K562 (cell line): ENCODE measurements at regions not wholly inside any gene's neighbourhood (a gene's known extent, or its start where the extent isn't known, plus 50 kb on each side); places are given as distances from the start of the nearest gene placed in this dataset.

Source experiments
- ATF6 ChIP-seq: sonication (generic); formaldehyde crosslinking; IDR thresholded peaks from 2 replicates; pipeline ENCODE4 v1.4.0; 2020; ENCODE audit warnings: mild to moderate bottlenecking, missing genetic modification reagents
- EP300 ChIP-seq: IDR thresholded peaks from 2 replicates; pipeline ENCODE4 v1.6.1; 2012; ENCODE audit warnings: low read length, improper control_type of control experiment
- HINFP ChIP-seq: fragments of 450-650 bp; conservative IDR thresholded peaks from 2 replicates; pipeline ENCODE4 v1.6.1; 2016; ENCODE audit warnings: missing genetic modification characterization, low read depth, mild to moderate bottlenecking, control low read depth, missing compliant biosample characterization
- PBX2 ChIP-seq, 2 experiments: IDR thresholded peaks in 1 of 2; conservative IDR thresholded peaks in 1 of 2; 2 replicates each; pipeline ENCODE4 v1.6.1; 2016; ENCODE audit warnings: low read depth in 2 of 2, mild to moderate bottlenecking in 1 of 2, missing compliant biosample characterization in 1 of 2, missing genetic modification characterization in 1 of 2, moderate library complexity in 1 of 2
- RERE ChIP-seq: sonication (generic); formaldehyde crosslinking; IDR thresholded peaks from 2 replicates; pipeline ENCODE4 v1.8.0; 2023; ENCODE audit warnings: missing genetic modification reagents, mild to moderate bottlenecking, borderline replicate concordance
- SP2 ChIP-seq: IDR thresholded peaks from 2 replicates; pipeline ENCODE4 v1.6.1; 2011; ENCODE audit warnings: mild to moderate bottlenecking, low read depth, low read length, moderate library complexity; ENCODE audit not compliant: poor library complexity, severe bottlenecking; ENCODE audit errors: extremely low read depth
- TEAD4 ChIP-seq, 2 experiments: sonication (generic) in 1 of 2; formaldehyde crosslinking in 1 of 2; IDR thresholded peaks; 2 replicates each; pipeline versions ENCODE4 v1.6.1 to v1.8.0; 2012 to 2022; ENCODE audit warnings: borderline replicate concordance in 1 of 2, inconsistent platforms in 1 of 2, low read length in 1 of 2, mild to moderate bottlenecking in 1 of 2, missing genetic modification reagents in 1 of 2
- ZNF518B ChIP-seq: fragments of 250-450 bp; sonication (Bioruptor Pico); IDR thresholded peaks from 2 replicates; pipeline ENCODE4 v1.5.0; 2021; ENCODE audit warnings: mild to moderate bottlenecking, moderate library complexity

- TF ChIP-seq RERE (CRISPR knock-in tag), result no peak
- TF ChIP-seq PBX2 (CRISPR knock-in tag; IDR thresholded peaks at IDR 0.05; ENCODE audit: low read depth), result no peak
- peak; percentile 29; the same call in 1 of the 2 replicates for TF ChIP-seq PBX2 (tag; conservative IDR thresholded peaks at IDR 0.05; ENCODE audit: low read depth)
- TF ChIP-seq ZNF518B (CRISPR knock-in tag), result no peak
- no peak for TF ChIP-seq HINFP (tag)
- TF ChIP-seq EP300, result 0 out of 2 replicates have a peak, but pooled peaks have one; percentile 12
- TF ChIP-seq ATF6 (CRISPR knock-in tag), result no peak
- TF ChIP-seq SP2, result no peak
- TF ChIP-seq TEAD4 (IDR thresholded peaks at IDR 0.05; ENCODE audit: low read length), result peak; percentile 36; the same call in 1 of the 2 replicates
- TF ChIP-seq TEAD4 (CRISPR knock-in tag; IDR thresholded peaks at IDR 0.05; ENCODE audit: borderline replicate concordance), result no peak
Observed at GRCh38 chrX:40240844-40241243, 143.1 kb upstream of the BCOR start (continued).
